Umbilical cord (tissue), 1 donor: ENCODE measurements at regions not wholly inside any gene's neighbourhood (a gene's known extent, or its start where the extent isn't known, plus 50 kb on each side); places are given as distances from the start of the nearest gene placed in this dataset.
"Not testable (repeated sequence)": the region's sequence is repeated elsewhere in the genome, so short reads cannot be mapped to it uniquely, and the experiment has no call there.

Experiments
- DNase-seq: peaks from one replicate; pipeline ENCODE4 v3.0.0-alpha.2; 2015; ENCODE audit warnings: low spot score

- DNase-seq: no peak
Measured at GRCh38 chr9:108281696-108282095, 574.1 kb downstream of the ACTL7B start.

DNA sequence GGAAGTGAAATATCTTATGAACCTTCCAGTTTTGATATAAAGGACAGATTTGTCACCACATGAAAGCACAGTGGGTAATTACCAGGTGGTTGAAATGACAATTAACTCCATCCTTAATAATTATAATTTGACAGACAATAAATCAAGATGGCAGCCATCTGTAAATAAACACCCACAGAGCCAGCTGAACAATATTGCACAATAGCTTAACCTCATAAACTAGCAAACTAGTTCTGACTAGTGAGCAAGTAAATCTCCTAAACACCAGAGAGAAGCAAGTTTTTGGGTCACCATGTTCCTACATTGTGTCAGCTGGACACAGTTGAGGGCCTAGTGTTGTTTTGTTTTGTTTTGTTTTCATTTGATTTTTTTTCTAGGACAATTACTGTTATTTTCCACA is 577.4 kb downstream of the ACTL7B start:
- no peak for DNase-seq

DNA sequence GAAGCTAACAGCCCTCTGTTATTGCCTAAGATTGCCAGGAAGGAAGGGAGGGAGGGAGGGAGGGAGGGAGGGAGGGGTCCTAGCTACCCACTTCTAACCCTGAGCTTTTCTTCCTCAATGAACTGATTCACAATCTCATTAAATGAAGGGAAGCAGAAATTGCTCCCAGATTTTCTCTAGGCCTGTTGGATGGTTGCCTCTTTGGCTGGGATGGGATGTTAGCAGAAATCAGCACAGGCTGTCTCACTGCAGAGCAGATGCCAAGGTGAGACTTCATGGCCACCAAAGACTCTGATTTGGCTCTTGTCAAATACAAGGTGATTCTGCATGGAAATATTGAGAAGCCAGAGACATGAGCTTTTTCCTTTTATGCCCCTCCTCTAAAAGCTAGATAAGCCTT is 578.6 kb downstream of the ACTL7B start:
- no peak for DNase-seq

GRCh38 chr9:108275906-108276305 is 579.9 kb downstream of the ACTL7B start:
- DNase-seq: no peak

DNA sequence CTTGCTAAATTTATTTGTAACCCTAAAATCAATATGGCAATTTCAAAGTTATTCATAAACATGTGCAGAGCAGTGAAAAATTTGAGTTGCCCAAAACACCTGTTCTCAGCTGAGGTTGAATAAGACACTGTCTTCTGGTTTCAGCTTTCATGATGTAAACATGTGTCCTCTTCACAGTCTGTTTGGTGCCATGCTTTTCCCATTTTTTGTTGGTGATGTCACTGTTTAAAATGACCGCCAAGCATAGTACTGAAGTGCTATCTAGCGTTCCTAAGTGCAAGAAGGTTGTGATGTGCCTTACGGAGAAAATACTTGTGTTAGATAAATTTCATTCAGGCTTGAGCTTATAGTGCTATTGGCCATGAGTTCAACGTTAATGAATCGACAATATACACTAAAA is 580.8 kb downstream of the ACTL7B start:
- no peak for DNase-seq

DNA sequence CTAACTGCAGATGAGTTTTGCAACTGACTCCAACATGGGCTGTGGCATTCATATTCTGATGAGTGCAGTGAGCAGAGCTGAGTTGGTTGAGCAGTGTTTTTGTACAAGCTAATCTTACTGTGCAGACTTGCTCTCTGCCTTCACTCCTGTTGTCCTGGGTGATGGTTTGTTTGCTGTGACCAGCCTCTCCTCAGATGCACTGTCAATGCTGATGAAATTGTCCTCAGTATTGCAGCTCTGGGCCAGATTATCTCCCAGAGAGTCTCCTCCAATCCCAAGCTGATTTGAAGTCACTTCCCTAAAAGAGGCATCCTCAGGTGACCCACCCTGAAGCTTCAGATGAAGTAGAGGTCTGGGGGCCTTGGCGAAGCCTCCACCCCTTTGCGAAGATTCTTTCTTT is 581.8 kb downstream of the ACTL7B start:
- no peak for DNase-seq

GRCh38 chr9:108272349-108272899 is 583.4 kb downstream of the ACTL7B start:
- DNase-seq: no peak

- DNase-seq: peak; percentile 33
Measured at GRCh38 chr9:108271646-108272348, 584.0 kb downstream of the ACTL7B start.

DNA sequence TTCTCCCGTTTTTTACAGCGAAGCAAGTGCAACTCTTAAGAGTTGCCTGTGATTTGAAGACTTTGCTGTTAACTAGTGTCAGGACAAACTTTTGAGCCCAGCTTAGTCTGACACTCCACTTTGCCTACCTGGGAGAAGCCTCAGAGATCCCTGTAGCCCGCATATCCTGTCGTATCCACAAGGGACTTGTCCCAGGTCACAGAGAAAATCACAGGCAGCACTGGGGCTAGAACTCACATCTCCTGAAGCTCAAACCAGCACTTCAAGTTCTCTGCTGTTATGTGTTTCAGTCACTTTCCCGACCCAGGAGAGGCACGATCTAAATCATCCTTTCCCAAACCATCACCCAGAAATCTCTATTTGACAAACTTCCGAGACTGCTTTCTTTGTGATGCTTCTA is 584.5 kb downstream of the ACTL7B start:
- DNase-seq: no peak

DNA sequence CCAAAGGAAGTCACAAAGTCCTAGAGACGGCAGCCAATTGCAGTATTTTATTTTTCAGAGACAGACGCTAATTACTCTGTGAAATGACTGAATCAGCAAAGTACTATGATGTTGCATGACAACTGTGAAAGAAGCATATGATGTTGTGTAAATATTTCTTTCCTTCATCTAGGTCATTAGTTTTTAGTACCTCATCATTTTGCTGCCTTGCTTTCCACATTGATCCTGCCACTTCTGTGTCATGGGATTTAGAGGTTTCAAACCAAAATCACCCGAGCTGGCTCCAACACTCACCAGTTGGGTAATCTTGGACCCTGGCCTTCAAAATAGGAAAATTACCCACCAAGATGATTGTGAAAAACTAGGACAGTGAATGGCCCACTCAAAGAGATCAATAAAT is 585.2 kb downstream of the ACTL7B start:
- no peak for DNase-seq

DNA sequence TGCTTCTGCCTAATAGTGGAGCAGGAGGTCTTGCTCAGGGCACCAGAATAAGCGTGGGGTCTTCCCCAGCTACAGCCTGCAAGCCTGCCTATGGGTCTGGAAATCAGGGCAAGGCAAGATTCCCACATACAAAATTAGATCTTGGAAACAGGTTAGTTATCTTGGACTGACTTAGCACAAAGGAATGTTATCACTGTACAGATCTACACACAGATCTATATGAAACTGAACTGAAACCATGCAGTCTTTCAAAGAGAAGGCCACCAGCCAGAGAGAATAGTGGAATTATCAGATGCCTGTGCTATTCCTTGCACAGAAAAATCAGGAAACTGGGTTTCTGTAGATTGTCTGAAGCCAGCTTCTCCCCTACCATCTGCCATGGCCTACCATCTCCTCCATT is 585.7 kb downstream of the ACTL7B start:
- peak; percentile 29 for DNase-seq

DNA sequence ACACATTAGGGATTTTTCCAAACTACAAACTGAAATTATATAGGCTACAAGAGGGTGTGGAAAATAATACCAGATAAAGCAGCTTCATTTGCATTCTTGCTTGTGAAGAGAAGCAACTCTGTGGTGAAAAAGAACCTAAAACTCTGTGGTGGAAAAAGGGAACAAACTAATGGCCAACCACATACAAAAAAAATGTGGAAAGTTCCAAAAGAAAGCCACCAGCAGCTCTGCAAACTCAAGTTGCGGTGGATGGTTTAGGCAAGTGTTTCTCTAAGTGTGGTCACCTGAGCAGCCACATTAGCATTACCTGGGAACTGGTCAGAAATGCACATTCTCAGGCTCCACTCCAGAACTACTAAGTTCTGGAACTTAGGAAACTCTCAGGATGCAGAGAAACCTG is 586.4 kb downstream of the ACTL7B start:
- no peak for DNase-seq

DNA sequence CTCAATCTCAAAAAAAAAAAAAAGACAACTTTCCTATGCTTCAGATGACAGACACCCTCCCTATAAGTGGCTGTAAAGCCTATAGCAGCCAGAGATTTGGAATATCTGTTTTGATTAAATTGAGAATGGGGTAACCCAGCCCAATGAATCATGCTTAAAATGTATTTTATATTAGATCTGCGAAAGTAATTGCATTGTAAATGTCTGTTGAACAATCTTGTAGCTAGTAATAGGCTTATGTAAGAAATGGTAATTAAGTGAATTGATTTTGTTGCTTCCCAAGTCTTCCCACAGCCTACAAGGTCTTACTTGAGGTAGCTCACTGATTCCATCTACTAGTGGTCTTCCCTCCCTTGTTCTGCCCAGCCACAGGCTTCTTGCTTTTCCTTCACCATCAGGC is 590.7 kb downstream of the ACTL7B start:
- no peak for DNase-seq

DNA sequence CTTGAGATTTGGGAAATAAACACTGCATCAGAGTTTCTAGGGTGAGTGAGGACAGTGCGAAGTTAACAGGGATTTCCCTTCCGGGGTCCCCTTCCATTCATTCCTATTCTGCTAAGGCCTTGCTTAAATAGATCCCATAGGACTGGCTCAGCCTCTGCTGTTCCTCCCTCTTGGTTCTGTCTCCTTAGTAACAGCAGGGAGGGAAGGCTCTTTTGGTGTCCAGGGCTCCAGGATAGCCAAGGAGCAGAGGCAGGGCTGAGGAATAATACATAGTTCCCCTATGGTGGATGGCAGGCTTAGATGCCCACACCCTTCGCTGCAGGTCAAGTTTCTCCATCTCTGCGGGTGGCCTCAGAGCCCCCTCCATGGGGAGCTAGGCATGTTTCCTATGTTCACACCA is 591.7 kb downstream of the ACTL7B start:
- DNase-seq: no peak

- no peak for DNase-seq
Measured at GRCh38 chr9:108262836-108263235, 593.0 kb downstream of the ACTL7B start.

GRCh38 chr9:108259917-108260675 is 595.7 kb downstream of the ACTL7B start:
- no peak for DNase-seq

- no peak for DNase-seq
Measured at GRCh38 chr9:108258640-108259039, 597.1 kb downstream of the ACTL7B start.

GRCh38 chr9:108257382-108257781 is 598.4 kb downstream of the ACTL7B start:
- no peak for DNase-seq

- DNase-seq: no peak
Measured at GRCh38 chr9:108254236-108254635, 601.5 kb downstream of the ACTL7B start.

DNA sequence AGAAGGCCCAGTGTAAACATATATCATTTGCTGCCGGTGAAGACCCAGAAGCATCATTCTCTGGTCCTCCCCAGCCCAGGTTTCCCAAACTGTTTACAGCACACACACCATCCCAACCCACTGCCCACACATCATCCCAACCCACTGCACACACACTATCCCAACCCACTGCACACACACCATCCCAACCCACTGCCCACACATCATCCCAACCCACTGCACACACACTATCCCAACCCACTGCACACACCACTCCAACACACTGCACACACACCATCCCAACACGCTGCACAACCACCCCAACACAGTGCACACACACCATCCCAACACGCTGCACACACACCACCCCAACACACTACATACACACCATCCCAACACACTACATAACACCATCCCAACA is 608.4 kb downstream of the ACTL7B start:
- DNase-seq: not testable (repeated sequence)

DNA sequence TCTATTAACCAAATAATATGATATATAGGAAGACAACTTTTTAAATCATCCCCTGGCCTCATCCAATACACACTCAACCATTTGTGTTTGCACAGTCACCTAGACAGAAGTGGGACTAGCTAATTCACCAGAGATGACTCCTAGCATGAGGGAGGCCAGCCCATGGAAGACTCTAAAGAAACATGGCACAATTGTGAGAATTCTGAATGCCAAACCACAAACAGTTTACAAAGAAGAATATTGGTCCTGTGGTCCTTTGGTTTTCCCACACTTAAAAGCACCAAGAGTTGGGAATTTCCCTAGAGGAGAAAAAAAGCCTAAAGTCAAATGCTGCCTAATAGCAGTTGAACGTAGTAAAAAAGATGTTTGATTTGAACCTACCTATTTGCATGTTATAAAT is 609.9 kb downstream of the ACTL7B start:
- DNase-seq: no peak

DNA sequence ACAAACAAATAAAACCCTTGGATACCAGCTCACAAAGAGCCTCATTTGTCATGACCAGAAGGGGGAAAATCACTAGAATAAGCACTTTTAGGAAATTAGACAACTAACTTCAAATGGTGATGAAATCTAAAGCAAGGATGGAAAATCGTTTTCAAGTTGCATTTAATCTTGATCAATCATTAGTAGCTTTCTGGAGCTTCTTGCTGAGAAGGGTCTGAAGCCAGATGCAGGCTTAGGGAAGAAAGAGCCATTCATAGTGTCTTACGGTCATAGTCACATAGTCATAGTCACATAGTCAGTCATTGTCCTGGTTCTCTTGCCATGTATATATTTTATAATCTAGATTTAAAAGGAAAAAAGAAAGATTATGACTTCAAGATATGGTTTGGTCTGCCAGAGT is 610.5 kb downstream of the ACTL7B start:
- DNase-seq: no peak

DNA sequence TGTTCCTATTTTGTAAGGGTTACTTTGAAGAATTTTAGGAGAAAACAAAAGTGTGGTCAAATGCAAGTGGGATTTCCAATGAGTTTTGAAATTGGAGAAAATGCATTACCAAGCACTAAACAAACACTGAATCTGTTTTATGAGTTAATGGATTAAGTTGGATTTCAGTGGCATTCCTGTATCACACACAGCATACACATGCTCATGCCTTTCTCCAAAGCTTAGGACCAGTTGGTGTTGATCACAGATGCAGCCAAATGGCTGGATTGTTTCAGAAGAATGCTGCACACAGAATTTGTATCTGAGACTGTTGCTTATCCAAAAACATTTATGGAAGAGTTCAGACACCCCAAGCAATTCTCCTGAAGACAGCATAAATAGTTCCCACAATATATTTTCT is 611.1 kb downstream of the ACTL7B start:
- peak; percentile 65 for DNase-seq
